WTC11 (cell line): ENCODE measurements at regions not wholly inside any gene's neighbourhood (a gene's known extent, or its start where the extent isn't known, plus 50 kb on each side); places are given as distances from the start of the nearest gene placed in this dataset.

Experiments used
- ATAC-seq: fragments of 200-7000 bp; cut with Tn5 transposase; 2 replicates; pipeline ENCODE4 v1.10.0; 2021; ENCODE audit warnings: mild to moderate bottlenecking, moderate library complexity
- CTCF ChIA-PET: fragments of 300-600 bp; sonication (Branson Sonifier 250); formaldehyde crosslinking; loops from one replicate; lab custom pipeline; 2021; ENCODE audit warnings: antibody characterized with exemption; lab: Charles Lee
- POLR2A ChIA-PET: fragments of 350-600 bp; sonication (Branson Sonifier 250); formaldehyde crosslinking; loops from one replicate; lab custom pipeline; 2021; ENCODE audit warnings: antibody characterized with exemption; lab: Charles Lee
- DNase-seq: peaks from one replicate; pipeline ENCODE4 v3.0.0; 2021; ENCODE audit warnings: low spot score
- H3K27ac Mint-ChIP-seq: 2 replicates; pipeline ENCODE4 v1.8.0; 2021; ENCODE audit warnings: mixed read lengths
- H3K27me3 Mint-ChIP-seq: 2 replicates; pipeline ENCODE4 v1.8.0; 2021; ENCODE audit warnings: low read depth, mild to moderate bottlenecking, moderate library complexity, mixed read lengths
- H3K36me3 Mint-ChIP-seq: 2 replicates; pipeline ENCODE4 v1.8.0; 2021; ENCODE audit warnings: mixed read lengths
- H3K4me1 Mint-ChIP-seq: 2 replicates; pipeline ENCODE4 v1.8.0; 2022; ENCODE audit warnings: mixed read lengths
- H3K4me3 Mint-ChIP-seq: 2 replicates; pipeline ENCODE4 v1.8.0; 2021; ENCODE audit warnings: mild to moderate bottlenecking, moderate library complexity, mixed read lengths
- H3K9me3 Mint-ChIP-seq: 2 replicates; pipeline ENCODE4 v1.8.0; 2021; ENCODE audit warnings: mixed read lengths
- ETV6 ChIP-seq: sonication (generic); formaldehyde crosslinking; IDR thresholded peaks from 2 replicates; pipeline ENCODE4 v1.8.1; 2022; ENCODE audit warnings: mild to moderate bottlenecking, missing genetic modification reagents
- MXD4 ChIP-seq: fragments of 250-450 bp; sonication (Bioruptor Pico); IDR thresholded peaks from 2 replicates; pipeline ENCODE4 v1.8.0; 2021; ENCODE audit warnings: mild to moderate bottlenecking, moderate library complexity, borderline replicate concordance
- NFE2L1 ChIP-seq: sonication (generic); formaldehyde crosslinking; IDR thresholded peaks from 2 replicates; pipeline ENCODE4 v1.8.1; 2023; ENCODE audit warnings: missing genetic modification reagents
- OVOL2 ChIP-seq: fragments of 250-450 bp; sonication (Bioruptor Pico); IDR thresholded peaks from 2 replicates; pipeline ENCODE4 v1.9.0; 2021; ENCODE audit warnings: mild to moderate bottlenecking, borderline replicate concordance
- RELA ChIP-seq: sonication (generic); formaldehyde crosslinking; IDR thresholded peaks from 2 replicates; pipeline ENCODE4 v1.8.1; 2022; ENCODE audit warnings: missing genetic modification reagents, mild to moderate bottlenecking, borderline replicate concordance
- SMAD3 ChIP-seq: sonication (generic); formaldehyde crosslinking; IDR thresholded peaks from 2 replicates; pipeline ENCODE4 v1.8.0; 2022; ENCODE audit warnings: missing genetic modification reagents, mild to moderate bottlenecking, borderline replicate concordance
- TP53 ChIP-seq: sonication (generic); formaldehyde crosslinking; IDR thresholded peaks from 2 replicates; pipeline ENCODE4 v1.8.1; 2023; ENCODE audit warnings: mild to moderate bottlenecking, missing genetic modification reagents
- ZNF219 ChIP-seq: sonication (generic); formaldehyde crosslinking; IDR thresholded peaks from 2 replicates; pipeline ENCODE4 v1.8.0; 2023; ENCODE audit warnings: missing genetic modification reagents, mild to moderate bottlenecking, borderline replicate concordance
- ZNF232 ChIP-seq: sonication (generic); formaldehyde crosslinking; IDR thresholded peaks from 2 replicates; pipeline ENCODE4 v1.8.0; 2022; ENCODE audit warnings: mild to moderate bottlenecking, missing genetic modification reagents
- ZNF317 ChIP-seq: sonication (generic); formaldehyde crosslinking; IDR thresholded peaks from 2 replicates; pipeline ENCODE4 v1.8.1; 2023; ENCODE audit warnings: low read depth, mild to moderate bottlenecking, moderate library complexity, missing genetic modification reagents, borderline replicate concordance
- ZNF423 ChIP-seq: fragments of 250-450 bp; sonication (Bioruptor Pico); IDR thresholded peaks from 2 replicates; pipeline ENCODE4 v2.1.2; 2022; ENCODE audit warnings: mild to moderate bottlenecking, moderate library complexity
- TF ChIP-seq, protein P1 (sequence below): sonication (generic); formaldehyde crosslinking; IDR thresholded peaks from 2 replicates; pipeline ENCODE4 v1.8.1; 2022; ENCODE audit warnings: mild to moderate bottlenecking, moderate library complexity, missing genetic modification reagents
- TF ChIP-seq, protein P2 (sequence below): sonication (generic); formaldehyde crosslinking; IDR thresholded peaks from 2 replicates; pipeline ENCODE4 v1.8.0; 2023; ENCODE audit warnings: missing genetic modification reagents, mild to moderate bottlenecking, borderline replicate concordance
- TF ChIP-seq, protein P3 (sequence below): fragments of 250-450 bp; sonication (Bioruptor Pico); conservative IDR thresholded peaks from 2 replicates; pipeline ENCODE4 v1.9.0; 2021; ENCODE audit warnings: mild to moderate bottlenecking
- TF ChIP-seq, protein P4 (sequence below): sonication (generic); formaldehyde crosslinking; IDR thresholded peaks from 2 replicates; pipeline ENCODE4 v1.8.0; 2022; ENCODE audit warnings: mild to moderate bottlenecking, missing genetic modification reagents
- TF ChIP-seq, protein P5 (sequence below): fragments of 250-450 bp; sonication (Bioruptor Pico); IDR thresholded peaks from 2 replicates; pipeline ENCODE4 v2.1.2; 2022; ENCODE audit warnings: mild to moderate bottlenecking, moderate library complexity
- TF ChIP-seq, protein P6 (sequence below): sonication (generic); formaldehyde crosslinking; IDR thresholded peaks from 2 replicates; pipeline ENCODE4 v1.8.0; 2022; ENCODE audit warnings: mild to moderate bottlenecking, missing genetic modification reagents

DNA sequence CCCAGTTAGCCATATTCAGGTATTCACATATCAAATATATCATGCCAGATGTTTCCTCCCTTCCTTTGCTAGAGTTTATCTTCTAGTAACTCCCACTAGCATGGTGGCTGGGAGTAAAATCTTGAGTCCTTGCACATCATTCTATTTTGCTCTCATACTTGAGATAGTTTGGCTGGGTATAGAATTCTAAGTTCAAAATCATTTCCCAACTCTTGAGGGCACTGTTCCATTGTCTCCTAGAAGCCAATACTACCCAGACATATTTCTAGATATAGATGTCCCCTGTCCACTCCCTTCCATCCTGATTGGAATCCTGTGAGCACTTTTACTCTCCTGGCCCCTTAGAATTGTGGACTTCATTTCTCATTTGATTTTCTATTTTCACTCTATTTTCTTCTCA, 104.7 kb downstream of the ZFP64 start:
- Mint-ChIP-seq H3K4me3 (no peak overlapping the region), H3K27ac (no peak overlapping the region), H3K27me3 (no peaks in the 10 kb centered on the region), H3K4me1 (peaks cover 20% of the 10 kb centered on the region), H3K9me3 (peaks cover 22% of the 10 kb centered on the region), H3K36me3 (peaks cover 56% of the 10 kb centered on the region)
- no peak for DNase-seq
- no peak for ATAC-seq
- no peak for TF ChIP-seq ETV6 (CRISPR knock-in tag)
- TF ChIP-seq, protein P1, sequence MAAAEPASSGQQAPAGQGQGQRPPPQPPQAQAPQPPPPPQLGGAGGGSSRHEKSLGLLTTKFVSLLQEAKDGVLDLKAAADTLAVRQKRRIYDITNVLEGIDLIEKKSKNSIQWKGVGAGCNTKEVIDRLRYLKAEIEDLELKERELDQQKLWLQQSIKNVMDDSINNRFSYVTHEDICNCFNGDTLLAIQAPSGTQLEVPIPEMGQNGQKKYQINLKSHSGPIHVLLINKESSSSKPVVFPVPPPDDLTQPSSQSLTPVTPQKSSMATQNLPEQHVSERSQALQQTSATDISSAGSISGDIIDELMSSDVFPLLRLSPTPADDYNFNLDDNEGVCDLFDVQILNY (CRISPR knock-in tag), result no peak
- TF ChIP-seq, protein P2, sequence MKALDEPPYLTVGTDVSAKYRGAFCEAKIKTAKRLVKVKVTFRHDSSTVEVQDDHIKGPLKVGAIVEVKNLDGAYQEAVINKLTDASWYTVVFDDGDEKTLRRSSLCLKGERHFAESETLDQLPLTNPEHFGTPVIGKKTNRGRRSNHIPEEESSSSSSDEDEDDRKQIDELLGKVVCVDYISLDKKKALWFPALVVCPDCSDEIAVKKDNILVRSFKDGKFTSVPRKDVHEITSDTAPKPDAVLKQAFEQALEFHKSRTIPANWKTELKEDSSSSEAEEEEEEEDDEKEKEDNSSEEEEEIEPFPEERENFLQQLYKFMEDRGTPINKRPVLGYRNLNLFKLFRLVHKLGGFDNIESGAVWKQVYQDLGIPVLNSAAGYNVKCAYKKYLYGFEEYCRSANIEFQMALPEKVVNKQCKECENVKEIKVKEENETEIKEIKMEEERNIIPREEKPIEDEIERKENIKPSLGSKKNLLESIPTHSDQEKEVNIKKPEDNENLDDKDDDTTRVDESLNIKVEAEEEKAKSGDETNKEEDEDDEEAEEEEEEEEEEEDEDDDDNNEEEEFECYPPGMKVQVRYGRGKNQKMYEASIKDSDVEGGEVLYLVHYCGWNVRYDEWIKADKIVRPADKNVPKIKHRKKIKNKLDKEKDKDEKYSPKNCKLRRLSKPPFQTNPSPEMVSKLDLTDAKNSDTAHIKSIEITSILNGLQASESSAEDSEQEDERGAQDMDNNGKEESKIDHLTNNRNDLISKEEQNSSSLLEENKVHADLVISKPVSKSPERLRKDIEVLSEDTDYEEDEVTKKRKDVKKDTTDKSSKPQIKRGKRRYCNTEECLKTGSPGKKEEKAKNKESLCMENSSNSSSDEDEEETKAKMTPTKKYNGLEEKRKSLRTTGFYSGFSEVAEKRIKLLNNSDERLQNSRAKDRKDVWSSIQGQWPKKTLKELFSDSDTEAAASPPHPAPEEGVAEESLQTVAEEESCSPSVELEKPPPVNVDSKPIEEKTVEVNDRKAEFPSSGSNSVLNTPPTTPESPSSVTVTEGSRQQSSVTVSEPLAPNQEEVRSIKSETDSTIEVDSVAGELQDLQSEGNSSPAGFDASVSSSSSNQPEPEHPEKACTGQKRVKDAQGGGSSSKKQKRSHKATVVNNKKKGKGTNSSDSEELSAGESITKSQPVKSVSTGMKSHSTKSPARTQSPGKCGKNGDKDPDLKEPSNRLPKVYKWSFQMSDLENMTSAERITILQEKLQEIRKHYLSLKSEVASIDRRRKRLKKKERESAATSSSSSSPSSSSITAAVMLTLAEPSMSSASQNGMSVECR (CRISPR knock-in tag), result no peak
- TF ChIP-seq, protein P3, sequence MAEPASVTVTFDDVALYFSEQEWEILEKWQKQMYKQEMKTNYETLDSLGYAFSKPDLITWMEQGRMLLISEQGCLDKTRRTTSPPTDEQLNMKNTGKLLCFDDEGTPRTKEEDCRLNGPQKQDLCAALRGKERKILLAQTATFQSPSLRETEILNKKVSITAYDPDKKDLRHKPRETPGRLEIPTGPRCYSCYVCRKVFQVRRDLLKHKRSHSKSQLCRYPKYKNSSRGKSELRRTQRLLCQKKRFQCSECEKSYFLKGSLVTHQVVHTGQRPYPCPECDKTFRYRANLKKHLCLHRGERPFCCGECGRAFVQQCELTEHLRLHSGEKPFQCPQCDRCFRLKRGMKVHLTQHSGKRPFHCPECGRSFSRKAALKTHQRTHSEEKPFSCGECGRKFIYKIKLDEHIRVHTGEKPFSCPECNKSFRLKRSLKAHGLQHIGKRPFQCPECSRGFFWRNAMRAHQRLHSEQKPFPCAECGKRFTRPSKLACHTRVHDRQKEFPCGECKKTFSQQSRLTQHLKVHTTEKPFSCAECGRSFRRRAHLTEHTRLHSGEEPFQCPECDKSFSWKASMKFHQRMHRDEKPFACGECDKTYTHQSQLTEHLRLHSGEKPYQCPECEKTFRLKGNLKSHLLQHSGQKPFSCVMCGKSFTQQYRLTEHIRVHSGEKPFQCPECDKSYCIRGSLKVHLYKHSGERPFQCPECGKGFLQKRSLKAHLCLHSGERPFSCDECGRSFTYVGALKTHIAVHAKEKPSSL (CRISPR knock-in tag), result no peak
- TF ChIP-seq, protein P4, sequence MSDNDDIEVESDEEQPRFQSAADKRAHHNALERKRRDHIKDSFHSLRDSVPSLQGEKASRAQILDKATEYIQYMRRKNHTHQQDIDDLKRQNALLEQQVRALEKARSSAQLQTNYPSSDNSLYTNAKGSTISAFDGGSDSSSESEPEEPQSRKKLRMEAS (CRISPR knock-in tag), result no peak
- TF ChIP-seq, protein P5, sequence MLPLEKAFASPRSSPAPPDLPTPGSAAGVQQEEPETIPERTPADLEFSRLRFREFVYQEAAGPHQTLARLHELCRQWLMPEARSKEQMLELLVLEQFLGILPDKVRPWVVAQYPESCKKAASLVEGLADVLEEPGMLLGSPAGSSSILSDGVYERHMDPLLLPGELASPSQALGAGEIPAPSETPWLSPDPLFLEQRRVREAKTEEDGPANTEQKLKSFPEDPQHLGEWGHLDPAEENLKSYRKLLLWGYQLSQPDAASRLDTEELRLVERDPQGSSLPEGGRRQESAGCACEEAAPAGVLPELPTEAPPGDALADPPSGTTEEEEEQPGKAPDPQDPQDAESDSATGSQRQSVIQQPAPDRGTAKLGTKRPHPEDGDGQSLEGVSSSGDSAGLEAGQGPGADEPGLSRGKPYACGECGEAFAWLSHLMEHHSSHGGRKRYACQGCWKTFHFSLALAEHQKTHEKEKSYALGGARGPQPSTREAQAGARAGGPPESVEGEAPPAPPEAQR, result no peak
- no peak for TF ChIP-seq ZNF317
- no peak for TF ChIP-seq TP53 (CRISPR knock-in tag)
- no peak for TF ChIP-seq ZNF232 (CRISPR knock-in tag)
- TF ChIP-seq ZNF423 (CRISPR knock-in tag), result no peak
- TF ChIP-seq SMAD3, result no peak
- TF ChIP-seq NFE2L1 (CRISPR knock-in tag), result no peak
- no peak for TF ChIP-seq OVOL2 (CRISPR knock-in tag)
- TF ChIP-seq RELA, result no peak
- TF ChIP-seq ZNF219 (CRISPR knock-in tag), result no peak
- TF ChIP-seq MXD4 (CRISPR knock-in tag), result no peak
- TF ChIP-seq, protein P6, sequence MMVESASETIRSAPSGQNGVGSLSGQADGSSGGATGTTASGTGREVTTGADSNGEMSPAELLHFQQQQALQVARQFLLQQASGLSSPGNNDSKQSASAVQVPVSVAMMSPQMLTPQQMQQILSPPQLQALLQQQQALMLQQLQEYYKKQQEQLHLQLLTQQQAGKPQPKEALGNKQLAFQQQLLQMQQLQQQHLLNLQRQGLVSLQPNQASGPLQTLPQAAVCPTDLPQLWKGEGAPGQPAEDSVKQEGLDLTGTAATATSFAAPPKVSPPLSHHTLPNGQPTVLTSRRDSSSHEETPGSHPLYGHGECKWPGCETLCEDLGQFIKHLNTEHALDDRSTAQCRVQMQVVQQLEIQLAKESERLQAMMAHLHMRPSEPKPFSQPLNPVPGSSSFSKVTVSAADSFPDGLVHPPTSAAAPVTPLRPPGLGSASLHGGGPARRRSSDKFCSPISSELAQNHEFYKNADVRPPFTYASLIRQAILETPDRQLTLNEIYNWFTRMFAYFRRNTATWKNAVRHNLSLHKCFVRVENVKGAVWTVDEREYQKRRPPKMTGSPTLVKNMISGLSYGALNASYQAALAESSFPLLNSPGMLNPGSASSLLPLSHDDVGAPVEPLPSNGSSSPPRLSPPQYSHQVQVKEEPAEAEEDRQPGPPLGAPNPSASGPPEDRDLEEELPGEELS (CRISPR knock-in tag), result no peak
- ChIA-PET POLR2A (no interaction called here), CTCF (interaction anchor here (0.7 kb wide), 1 partner anchor 121 kb away, joined by 5 read pairs; no protein-coding TSS in a partner anchor)
